ENCODE measurements at regions not wholly inside any gene's neighbourhood (a gene's known extent, or its start where the extent isn't known, plus 50 kb on each side); places are given as distances from the start of the nearest gene placed in this dataset.

DNA sequence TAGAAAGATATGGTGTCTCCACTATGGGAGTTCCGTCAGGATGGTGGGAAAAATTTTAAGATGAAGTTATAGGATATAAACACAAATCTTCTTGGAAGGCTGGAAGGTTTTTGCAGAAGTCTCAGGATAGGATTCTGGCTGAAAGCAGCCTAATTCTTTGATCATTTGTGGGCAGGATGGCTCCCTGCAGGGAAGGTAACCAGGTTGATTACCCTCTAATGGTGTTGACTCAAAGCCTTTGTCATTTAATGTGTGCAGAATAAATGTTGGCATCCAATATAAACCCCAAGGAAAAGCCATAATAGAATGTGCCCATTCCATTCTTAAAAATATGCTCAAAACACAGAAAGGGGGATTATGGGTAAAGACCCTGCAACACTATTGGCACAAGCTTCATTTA lies 204.3 kb downstream of the EPM2A start:
- in situ Hi-C loops (cut with HindIII; ENCODE audit: extremely low pct_ligation_motif_present, low pct_unique_long_range_greater_than_20kb) = no loop called here
- ATAC-seq = no peak
- CTCF ChIA-PET (ENCODE audit: low intra/inter-chr PET ratio, low total read pairs) = no interaction called here

GRCh38 chr6:145531822-145532221 lies 203.5 kb downstream of the EPM2A start:
- ATAC-seq (no peak), FAIRE-seq (no peak), DNase-seq (ENCODE audit: low spot score) (no peak)
- in situ Hi-C loops (cut with HindIII; ENCODE audit: extremely low pct_ligation_motif_present, low pct_unique_long_range_greater_than_20kb) (no loop called here), intact Hi-C loops (cut with micrococcal nuclease; ENCODE audit: unreplicated experiment) (no loop called here)
- under 1% methylated on average over 3 of the region's 3 CpGs for WGBS (ENCODE audit: low lambda C conversion rate)
- H3K27ac ChIP-seq (ENCODE audit: extremely low read length, insufficient read depth, low read length) = no peak overlapping the region
- no peaks in the 10 kb centered on the region for H3K9me3 ChIP-seq (ENCODE audit: low read length)
- H3K9ac ChIP-seq (ENCODE audit: insufficient read depth, low read depth, low read length) = no peak overlapping the region
- POLR2A ChIA-PET = no interaction called here
- H2AFZ ChIP-seq (ENCODE audit: low read length) = no peak overlapping the region
- no TSS peak for BruUV-seq (replicated peaks)
- CTCF ChIA-PET (ENCODE audit: low intra/inter-chr PET ratio, low total read pairs) = no interaction called here
- no peaks in the 10 kb centered on the region for H3K79me2 ChIP-seq (ENCODE audit: insufficient read depth, low read length)
- H3K4me2 ChIP-seq (ENCODE audit: low read depth, low read length) = no peak overlapping the region
- no peak overlapping the region for H3K4me3 ChIP-seq (replicated peaks in 1 of 3; ENCODE audit: insufficient read depth in 1 of 3, low read depth in 2 of 3, low read length in 3 of 3)
- H3K36me3 ChIP-seq (replicated peaks in 1 of 2; ENCODE audit: control insufficient read depth in 1 of 2, insufficient read depth in 2 of 2, low read length in 2 of 2) = no peaks in the 10 kb centered on the region
- no peaks in the 10 kb centered on the region for H3K27me3 ChIP-seq (ENCODE audit: control insufficient read depth in 1 of 2, insufficient read depth in 2 of 2, low read length in 2 of 2)
- H3K4me1 ChIP-seq (ENCODE audit: insufficient read depth, low read length) = peaks cover 9% of the 10 kb centered on the region
- no peaks in the 10 kb centered on the region for H4K20me1 ChIP-seq (ENCODE audit: insufficient read depth, low read length)
- TF ChIP-seq MXD4 (CRISPR knock-in tag; IDR thresholded peaks at IDR 0.05) (no peak), ZNF7 (CRISPR knock-in tag; IDR thresholded peaks at IDR 0.05) (no peak), SYNCRIP (IDR thresholded peaks at IDR 0.05; ENCODE audit: insufficient read depth, low read depth, low read length) (no peak), GTF3A (CRISPR knock-in tag; conservative IDR thresholded peaks at IDR 0.05) (no peak), MAZ (IDR thresholded peaks at IDR 0.05; ENCODE audit: borderline replicate concordance, low read depth, low read length) (no peak), MAZ (CRISPR knock-in tag; IDR thresholded peaks at IDR 0.05; ENCODE audit: low read depth) (no peak), ZSCAN30 (CRISPR knock-in tag; IDR thresholded peaks at IDR 0.05) (no peak), TBX2 (CRISPR knock-in tag; IDR thresholded peaks at IDR 0.05; ENCODE audit: borderline replicate concordance) (no peak), DZIP1 (CRISPR knock-in tag; IDR thresholded peaks at IDR 0.05) (no peak), YEATS4 (CRISPR knock-in tag; IDR thresholded peaks at IDR 0.05; ENCODE audit: borderline replicate concordance) (no peak), SNAPC2 (CRISPR knock-in tag; IDR thresholded peaks at IDR 0.05) (no peak), USF2 (IDR thresholded peaks at IDR 0.05; ENCODE audit: low read depth, low read length) (no peak), USF2 (CRISPR knock-in tag; IDR thresholded peaks at IDR 0.05; ENCODE audit: borderline replicate concordance) (no peak)
- TF ChIP-seq, protein P1, sequence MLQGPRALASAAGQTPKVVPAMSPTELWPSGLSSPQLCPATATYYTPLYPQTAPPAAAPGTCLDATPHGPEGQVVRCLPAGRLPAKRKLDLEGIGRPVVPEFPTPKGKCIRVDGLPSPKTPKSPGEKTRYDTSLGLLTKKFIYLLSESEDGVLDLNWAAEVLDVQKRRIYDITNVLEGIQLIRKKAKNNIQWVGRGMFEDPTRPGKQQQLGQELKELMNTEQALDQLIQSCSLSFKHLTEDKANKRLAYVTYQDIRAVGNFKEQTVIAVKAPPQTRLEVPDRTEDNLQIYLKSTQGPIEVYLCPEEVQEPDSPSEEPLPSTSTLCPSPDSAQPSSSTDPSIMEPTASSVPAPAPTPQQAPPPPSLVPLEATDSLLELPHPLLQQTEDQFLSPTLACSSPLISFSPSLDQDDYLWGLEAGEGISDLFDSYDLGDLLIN (CRISPR knock-in tag; IDR thresholded peaks at IDR 0.05; ENCODE audit: borderline replicate concordance) = no peak

More for the DNA sequence above, 204.3 kb downstream of the EPM2A start:
- BruUV-seq (replicated peaks) = no TSS peak
- no peaks in the 10 kb centered on the region for H3K27me3 ChIP-seq (ENCODE audit: control insufficient read depth in 1 of 2, insufficient read depth in 2 of 2, low read length in 2 of 2)
- no peak for TF ChIP-seq MED8 (CRISPR knock-in tag; IDR thresholded peaks at IDR 0.05; ENCODE audit: insufficient replicate concordance)
- no peak overlapping the region for H3K4me2 ChIP-seq (ENCODE audit: low read depth, low read length)
- H2AFZ ChIP-seq (ENCODE audit: low read length) = no peak overlapping the region
- FAIRE-seq (no peak), DNase-seq (ENCODE audit: low spot score) (no peak)
- H3K9ac ChIP-seq (ENCODE audit: insufficient read depth, low read depth, low read length) = no peak overlapping the region
- whole genome bisulfite sequencing (ENCODE audit: low lambda C conversion rate) = 3% methylated on average over 1 of the region's 1 CpG
- intact Hi-C loops (cut with micrococcal nuclease; ENCODE audit: unreplicated experiment) = no loop called here
- no peak overlapping the region for H3K4me3 ChIP-seq (replicated peaks in 1 of 3; ENCODE audit: insufficient read depth in 1 of 3, low read depth in 2 of 3, low read length in 3 of 3)
- no peaks in the 10 kb centered on the region for H3K79me2 ChIP-seq (ENCODE audit: insufficient read depth, low read length)
- H3K4me1 ChIP-seq (ENCODE audit: insufficient read depth, low read length) = peaks cover 9% of the 10 kb centered on the region
- H3K27ac ChIP-seq (ENCODE audit: extremely low read length, insufficient read depth, low read length) = no peak overlapping the region
- H3K9me3 ChIP-seq (ENCODE audit: low read length) = no peaks in the 10 kb centered on the region
- H3K36me3 ChIP-seq (replicated peaks in 1 of 2; ENCODE audit: control insufficient read depth in 1 of 2, insufficient read depth in 2 of 2, low read length in 2 of 2) = no peaks in the 10 kb centered on the region
- POLR2A ChIA-PET = no interaction called here
- H4K20me1 ChIP-seq (ENCODE audit: insufficient read depth, low read length) = no peaks in the 10 kb centered on the region

Measured in HepG2 (cell line).